HS-5 (cell line): ENCODE measurements at regions not wholly inside any gene's neighbourhood (a gene's known extent, or its start where the extent isn't known, plus 50 kb on each side); places are given as distances from the start of the nearest gene placed in this dataset.

Experiments used
- DNase-seq: peaks from one replicate; pipeline ENCODE4 v3.0.0-alpha.2; 2012; ENCODE audit warnings: low read depth

- DNase-seq: no peak
These were observed 78.3 kb upstream of the BCL9 start for GRCh38 chr1:147463022-147463421.

GRCh38 chr1:147466543-147466942, 74.8 kb upstream of the BCL9 start:
- no peak for DNase-seq

GRCh38 chr1:147470079-147470478, 71.2 kb upstream of the BCL9 start:
- no peak for DNase-seq

- DNase-seq: no peak
These were observed 68.8 kb upstream of the BCL9 start for GRCh38 chr1:147472489-147472888.

GRCh38 chr1:147472966-147473732, 68.2 kb upstream of the BCL9 start:
- no peak for DNase-seq

- no peak for DNase-seq
These were observed 67.6 kb upstream of the BCL9 start for GRCh38 chr1:147473733-147474049.

- no peak for DNase-seq
These were observed 65.8 kb upstream of the BCL9 start for GRCh38 chr1:147475488-147475887.

- no peak for DNase-seq
These were observed 62.8 kb upstream of the BCL9 start for GRCh38 chr1:147478521-147478920.

- DNase-seq: no peak
These were observed 61.3 kb upstream of the BCL9 start for GRCh38 chr1:147479864-147480564.

GRCh38 chr1:147480565-147480935, 60.8 kb upstream of the BCL9 start:
- no peak for DNase-seq

GRCh38 chr1:147486876-147487656, 54.2 kb upstream of the BCL9 start:
- DNase-seq: no peak

- DNase-seq: no peak
These were observed 50.2 kb upstream of the BCL9 start for GRCh38 chr1:147491098-147491497.
